Fibroblast of villous mesenchyme (primary cell): ENCODE measurements at regions not wholly inside any gene's neighbourhood (a gene's known extent, or its start where the extent isn't known, plus 50 kb on each side); places are given as distances from the start of the nearest gene placed in this dataset.

ENCODE experiments used
- DNase-seq: peaks from one replicate; pipeline ENCODE4 v3.0.0-alpha.2; 2010; ENCODE audit warnings: low read depth
- H3K4me3 ChIP-seq: 2 replicates; pipeline ENCODE4 v1.5.1; 2011; ENCODE audit warnings: low read depth, mild to moderate bottlenecking, low read length
- TF ChIP-seq, protein P1 (sequence below): IDR thresholded peaks from 2 replicates; pipeline ENCODE4 v1.5.1; 2012; ENCODE audit warnings: low read depth, mild to moderate bottlenecking, low read length; ENCODE audit not compliant: insufficient read depth

DNA sequence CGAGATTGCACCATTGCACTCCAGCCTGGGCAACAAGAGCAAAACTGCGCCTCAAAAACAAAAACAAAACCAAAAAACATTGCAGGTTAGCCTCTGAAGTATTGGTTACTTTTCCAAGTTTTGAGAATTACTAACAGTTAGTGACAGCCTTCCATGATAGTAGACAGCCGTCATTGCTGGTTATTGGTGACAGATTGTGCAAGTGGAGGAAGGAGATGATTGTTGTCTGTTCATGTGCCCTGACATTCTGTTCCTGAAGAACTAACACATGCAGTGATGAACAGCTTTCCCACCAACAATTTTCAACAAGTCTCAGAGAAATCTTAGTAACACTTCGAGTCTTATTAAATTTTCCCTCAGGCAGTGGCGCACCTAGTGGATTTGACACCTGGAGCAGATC, 89.3 kb upstream of the NAP1L1 start:
- no peak for DNase-seq
- TF ChIP-seq, protein P1, sequence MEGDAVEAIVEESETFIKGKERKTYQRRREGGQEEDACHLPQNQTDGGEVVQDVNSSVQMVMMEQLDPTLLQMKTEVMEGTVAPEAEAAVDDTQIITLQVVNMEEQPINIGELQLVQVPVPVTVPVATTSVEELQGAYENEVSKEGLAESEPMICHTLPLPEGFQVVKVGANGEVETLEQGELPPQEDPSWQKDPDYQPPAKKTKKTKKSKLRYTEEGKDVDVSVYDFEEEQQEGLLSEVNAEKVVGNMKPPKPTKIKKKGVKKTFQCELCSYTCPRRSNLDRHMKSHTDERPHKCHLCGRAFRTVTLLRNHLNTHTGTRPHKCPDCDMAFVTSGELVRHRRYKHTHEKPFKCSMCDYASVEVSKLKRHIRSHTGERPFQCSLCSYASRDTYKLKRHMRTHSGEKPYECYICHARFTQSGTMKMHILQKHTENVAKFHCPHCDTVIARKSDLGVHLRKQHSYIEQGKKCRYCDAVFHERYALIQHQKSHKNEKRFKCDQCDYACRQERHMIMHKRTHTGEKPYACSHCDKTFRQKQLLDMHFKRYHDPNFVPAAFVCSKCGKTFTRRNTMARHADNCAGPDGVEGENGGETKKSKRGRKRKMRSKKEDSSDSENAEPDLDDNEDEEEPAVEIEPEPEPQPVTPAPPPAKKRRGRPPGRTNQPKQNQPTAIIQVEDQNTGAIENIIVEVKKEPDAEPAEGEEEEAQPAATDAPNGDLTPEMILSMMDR = no peak
- H3K4me3 ChIP-seq = no peak overlapping the region

DNA sequence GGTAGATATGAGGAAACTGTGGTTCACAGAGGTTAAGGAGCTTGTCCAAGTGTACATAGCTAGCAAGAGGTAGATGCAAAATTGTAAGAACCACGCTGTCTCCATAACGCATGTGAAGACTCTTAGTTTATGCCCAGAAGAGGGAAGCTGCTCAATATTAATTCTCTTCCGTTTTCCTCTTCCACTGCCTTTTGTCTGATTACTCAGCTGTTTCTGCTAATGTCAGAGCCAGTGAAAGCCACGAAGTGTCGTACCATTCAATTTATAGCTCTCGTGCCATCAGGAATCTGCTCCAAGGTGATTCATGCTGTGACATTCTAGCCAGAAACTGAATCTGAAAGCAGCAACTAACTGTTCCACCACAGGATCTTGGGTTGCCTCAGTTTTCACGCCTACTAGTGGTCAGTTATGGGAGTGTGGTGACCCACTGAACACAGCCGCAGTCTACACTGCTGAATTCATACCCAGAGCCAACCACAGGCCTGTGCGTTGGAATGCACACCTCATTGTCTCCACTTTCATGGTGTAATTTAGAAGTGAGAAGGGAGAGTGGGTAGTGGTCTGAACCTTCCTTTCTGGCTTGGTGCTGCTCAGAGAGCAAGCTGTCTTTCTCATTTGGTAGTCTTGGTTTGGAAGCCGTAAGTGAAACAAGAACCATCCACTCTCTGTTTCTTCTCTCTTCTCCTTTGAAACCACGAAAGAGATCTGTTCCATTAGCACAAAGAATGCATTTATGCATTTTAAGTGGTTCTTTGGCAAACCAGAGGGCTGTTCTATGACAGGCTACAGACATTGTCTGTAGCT, 74.2 kb upstream of the NAP1L1 start:
- TF ChIP-seq, protein P1 = peak; percentile 78
- H3K4me3 ChIP-seq = no peak overlapping the region
- peak; percentile 64 for DNase-seq

DNA sequence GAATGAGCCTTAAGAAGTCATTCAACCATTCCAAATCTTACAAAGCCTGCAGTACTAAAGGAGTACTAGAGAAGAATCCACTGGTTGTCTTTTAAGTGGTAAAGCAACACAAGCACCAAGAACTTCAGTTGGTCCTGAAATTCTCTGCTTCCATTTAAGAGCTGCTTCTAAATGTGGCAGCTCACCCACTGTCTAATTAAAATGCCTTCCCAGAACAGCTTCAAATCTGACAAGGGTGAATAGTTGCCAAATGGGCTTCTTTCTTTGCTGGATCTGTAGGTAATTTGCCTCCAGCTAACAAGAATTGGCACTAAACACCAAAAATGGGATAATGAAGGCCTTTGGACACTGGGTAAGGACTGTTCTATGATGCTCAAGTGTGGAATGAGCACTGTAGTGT, 72.2 kb upstream of the NAP1L1 start:
- TF ChIP-seq, protein P1 = no peak
- H3K4me3 ChIP-seq = no peak overlapping the region
- no peak for DNase-seq

DNA sequence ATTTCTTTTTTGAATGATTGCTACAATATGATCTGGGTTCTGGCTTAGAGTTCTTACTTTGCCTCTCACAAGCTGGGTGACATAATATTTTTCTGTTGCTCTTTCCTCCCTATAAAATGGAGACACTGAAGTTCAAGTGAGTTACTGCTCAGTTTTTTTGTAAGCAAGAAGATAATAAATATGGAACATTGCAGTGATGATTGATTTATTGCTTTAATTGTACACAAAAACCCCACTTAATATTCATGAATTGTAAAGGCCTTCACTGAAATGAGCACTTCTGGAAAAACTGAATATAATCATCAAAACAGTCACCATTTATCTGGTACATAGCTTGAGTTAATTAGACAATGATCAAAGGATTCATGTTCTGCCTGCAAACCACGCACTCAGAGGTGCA, 71.8 kb upstream of the NAP1L1 start:
- TF ChIP-seq, protein P1 = no peak
- no peak for DNase-seq
- H3K4me3 ChIP-seq = no peak overlapping the region

DNA sequence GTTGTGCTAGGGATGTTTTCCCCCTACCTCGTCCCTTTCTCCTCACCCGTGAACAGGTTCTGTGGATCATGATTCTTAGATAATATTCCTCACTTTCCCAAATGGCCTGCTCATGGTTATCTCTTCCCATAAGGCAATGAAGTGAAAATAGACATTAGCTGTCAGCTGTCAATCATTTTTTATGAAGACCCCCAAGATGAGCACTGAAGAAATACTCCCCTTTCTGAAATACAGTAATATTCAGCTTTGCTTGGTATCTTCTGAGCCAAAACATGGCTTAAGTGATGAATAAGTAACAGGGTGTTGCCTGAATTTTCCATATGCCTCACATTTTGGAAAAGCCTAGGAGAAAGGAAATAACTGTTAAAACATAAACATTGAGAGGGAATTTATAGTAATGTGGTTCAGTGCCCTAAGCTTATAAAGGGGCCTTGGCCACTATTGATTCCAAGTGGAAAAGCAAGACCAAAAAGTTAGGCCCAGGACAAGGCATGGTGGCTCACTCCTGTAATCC, 70.7 kb upstream of the NAP1L1 start:
- H3K4me3 ChIP-seq = no peak overlapping the region
- TF ChIP-seq, protein P1 = no peak
- no peak for DNase-seq

DNA sequence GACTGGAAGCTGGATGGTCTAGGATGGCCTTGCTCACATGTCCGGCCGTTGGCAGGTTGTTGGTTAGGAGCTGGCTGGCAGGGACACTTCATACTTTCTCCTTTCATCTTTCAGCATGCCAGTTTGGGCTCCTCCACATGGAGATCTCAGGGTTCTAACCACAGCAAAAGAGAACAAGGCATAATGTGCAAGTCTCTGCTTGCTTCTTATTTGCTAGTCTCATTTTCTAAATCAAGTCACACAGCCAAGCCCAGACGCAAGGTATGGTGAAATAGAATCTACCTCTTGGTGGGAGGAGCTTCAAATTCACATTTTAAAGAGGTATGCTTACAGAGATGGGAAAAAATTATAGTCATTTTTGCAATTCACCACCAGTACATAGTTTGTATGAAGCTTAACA, 69.1 kb upstream of the NAP1L1 start:
- H3K4me3 ChIP-seq = no peak overlapping the region
- DNase-seq = no peak
- TF ChIP-seq, protein P1 = no peak

DNA sequence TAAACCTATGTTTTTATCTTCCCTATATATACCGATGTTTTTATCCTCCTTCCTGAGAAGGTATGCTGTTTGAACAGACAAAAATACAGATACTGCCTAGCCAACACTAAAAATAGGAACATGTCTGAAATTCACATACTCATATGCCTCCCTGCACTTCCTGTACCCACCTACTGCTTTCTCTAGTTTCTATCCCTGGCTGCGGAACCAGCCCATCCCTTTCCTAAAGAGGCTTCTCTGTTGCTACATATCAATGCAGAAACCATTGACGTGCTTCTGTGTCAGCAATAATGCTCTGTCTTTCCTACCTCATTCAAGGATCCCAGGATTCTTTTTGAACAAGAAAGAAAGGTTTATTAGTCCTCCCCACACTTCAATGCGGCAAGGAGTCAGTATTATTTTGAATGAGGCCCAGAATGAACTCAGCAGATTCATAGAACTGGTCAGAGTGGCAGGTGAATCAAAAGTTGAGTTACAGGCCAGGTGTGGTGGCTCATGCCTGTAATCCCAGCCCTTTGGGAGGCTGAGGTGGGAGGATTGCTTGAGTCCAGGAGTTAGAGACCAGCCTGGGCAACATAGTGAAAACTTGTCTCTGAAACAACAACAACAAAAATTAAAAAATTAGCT, 67.8 kb upstream of the NAP1L1 start:
- DNase-seq = no peak
- H3K4me3 ChIP-seq = no peak overlapping the region
- TF ChIP-seq, protein P1 = no peak
